ENCODE measurements at regions not wholly inside any gene's neighbourhood (a gene's known extent, or its start where the extent isn't known, plus 50 kb on each side); places are given as distances from the start of the nearest gene placed in this dataset.
A peak's percentile ranks its signal among the peaks of the same experiment; 100 is the strongest.

DNA sequence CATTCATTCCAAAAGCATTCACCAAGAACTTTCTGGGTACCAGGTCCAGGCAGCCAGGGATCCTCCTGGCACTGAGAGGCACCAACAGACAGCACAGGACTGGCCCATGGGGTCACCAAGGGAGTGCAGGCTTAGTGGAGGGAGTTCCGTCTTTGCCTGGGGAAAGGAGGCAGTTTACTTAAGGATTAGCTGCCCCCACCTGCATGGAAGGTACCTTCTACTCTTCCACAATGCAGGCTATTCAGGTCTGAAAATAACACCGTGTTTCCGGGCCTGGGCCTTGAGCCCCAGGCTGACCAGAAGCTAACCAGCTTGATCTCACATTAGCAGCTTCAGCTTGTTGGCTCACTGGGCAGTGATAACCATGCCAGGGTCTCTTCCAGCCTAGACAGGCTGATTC lies 199.4 kb downstream of the FOXA2 start:
- peaks cover 8% of the 10 kb centered on the region; the same call in 1 of the 2 replicates for H3K4me1 ChIP-seq (ENCODE audit: control insufficient read depth, low read length)
- no peak overlapping the region for H3K4me2 ChIP-seq (ENCODE audit: low read length)
- no peaks in the 10 kb centered on the region for H4K20me1 ChIP-seq (ENCODE audit: control insufficient read depth, insufficient read depth, low read depth, low read length)
- H3K4me3 ChIP-seq (ENCODE audit: low read length): no peak overlapping the region
- H3K9me2 ChIP-seq (replicated peaks; ENCODE audit: control insufficient read depth, low read length): no peaks in the 10 kb centered on the region
- no peaks in the 10 kb centered on the region for H3K36me3 ChIP-seq (ENCODE audit: control insufficient read depth, low read length)
- H3K27ac ChIP-seq (ENCODE audit: low read depth, low read length): no peak overlapping the region
- H3K9me3 ChIP-seq (ENCODE audit: control insufficient read depth, insufficient read depth, low read length): no peaks in the 10 kb centered on the region
- H3K27me3 ChIP-seq (ENCODE audit: control insufficient read depth, low read length): no peaks in the 10 kb centered on the region
- no peaks in the 10 kb centered on the region for H3K79me2 ChIP-seq (ENCODE audit: control insufficient read depth, low read length)
- no peaks in the 10 kb centered on the region for H3F3A ChIP-seq (ENCODE audit: control insufficient read depth, insufficient read depth)
- TF ChIP-seq EZH2phosphoT487 (IDR thresholded peaks at IDR 0.05; ENCODE audit: borderline replicate concordance, low read length): no peak
- TF ChIP-seq, protein P1, sequence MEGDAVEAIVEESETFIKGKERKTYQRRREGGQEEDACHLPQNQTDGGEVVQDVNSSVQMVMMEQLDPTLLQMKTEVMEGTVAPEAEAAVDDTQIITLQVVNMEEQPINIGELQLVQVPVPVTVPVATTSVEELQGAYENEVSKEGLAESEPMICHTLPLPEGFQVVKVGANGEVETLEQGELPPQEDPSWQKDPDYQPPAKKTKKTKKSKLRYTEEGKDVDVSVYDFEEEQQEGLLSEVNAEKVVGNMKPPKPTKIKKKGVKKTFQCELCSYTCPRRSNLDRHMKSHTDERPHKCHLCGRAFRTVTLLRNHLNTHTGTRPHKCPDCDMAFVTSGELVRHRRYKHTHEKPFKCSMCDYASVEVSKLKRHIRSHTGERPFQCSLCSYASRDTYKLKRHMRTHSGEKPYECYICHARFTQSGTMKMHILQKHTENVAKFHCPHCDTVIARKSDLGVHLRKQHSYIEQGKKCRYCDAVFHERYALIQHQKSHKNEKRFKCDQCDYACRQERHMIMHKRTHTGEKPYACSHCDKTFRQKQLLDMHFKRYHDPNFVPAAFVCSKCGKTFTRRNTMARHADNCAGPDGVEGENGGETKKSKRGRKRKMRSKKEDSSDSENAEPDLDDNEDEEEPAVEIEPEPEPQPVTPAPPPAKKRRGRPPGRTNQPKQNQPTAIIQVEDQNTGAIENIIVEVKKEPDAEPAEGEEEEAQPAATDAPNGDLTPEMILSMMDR (IDR thresholded peaks at IDR 0.05; ENCODE audit: low read depth, low read length, poor library complexity, severe bottlenecking): no peak

DNA sequence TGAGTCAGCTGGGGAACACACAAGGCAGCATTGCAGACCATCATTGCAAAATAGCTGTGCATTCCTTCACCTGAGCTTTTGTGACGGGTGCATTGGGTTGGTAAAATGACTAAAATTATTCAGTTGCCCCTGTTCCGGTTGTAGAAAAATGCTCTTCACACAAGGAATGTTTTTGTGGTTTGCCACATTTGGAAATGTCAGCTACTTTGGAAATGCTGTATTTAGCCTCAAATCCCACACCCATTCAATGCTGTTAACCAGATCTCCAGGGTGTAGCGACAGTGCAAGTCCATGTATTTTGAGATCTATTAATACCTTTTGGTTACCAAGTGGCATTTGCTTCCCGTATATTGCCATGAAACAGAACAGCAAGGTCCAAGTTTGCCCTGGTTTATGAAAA lies 201.2 kb downstream of the FOXA2 start:
- H3K4me2 ChIP-seq (ENCODE audit: low read length): no peak overlapping the region
- TF ChIP-seq EZH2phosphoT487 (IDR thresholded peaks at IDR 0.05; ENCODE audit: borderline replicate concordance, low read length): no peak
- TF ChIP-seq, protein P1 (IDR thresholded peaks at IDR 0.05; ENCODE audit: low read depth, low read length, poor library complexity, severe bottlenecking): no peak
- H3K4me1 ChIP-seq (ENCODE audit: control insufficient read depth, low read length): peaks cover 8% of the 10 kb centered on the region; the same call in 1 of the 2 replicates
- no peaks in the 10 kb centered on the region for H3F3A ChIP-seq (ENCODE audit: control insufficient read depth, insufficient read depth)
- H3K9me3 ChIP-seq (ENCODE audit: control insufficient read depth, insufficient read depth, low read length): no peaks in the 10 kb centered on the region
- H4K20me1 ChIP-seq (ENCODE audit: control insufficient read depth, insufficient read depth, low read depth, low read length): no peaks in the 10 kb centered on the region
- H3K36me3 ChIP-seq (ENCODE audit: control insufficient read depth, low read length): no peaks in the 10 kb centered on the region
- H3K9me2 ChIP-seq (replicated peaks; ENCODE audit: control insufficient read depth, low read length): no peaks in the 10 kb centered on the region
- H3K27ac ChIP-seq (ENCODE audit: low read depth, low read length): no peak overlapping the region
- H3K4me3 ChIP-seq (ENCODE audit: low read length): no peak overlapping the region
- no peaks in the 10 kb centered on the region for H3K79me2 ChIP-seq (ENCODE audit: control insufficient read depth, low read length)
- H3K27me3 ChIP-seq (ENCODE audit: control insufficient read depth, low read length): no peaks in the 10 kb centered on the region

DNA sequence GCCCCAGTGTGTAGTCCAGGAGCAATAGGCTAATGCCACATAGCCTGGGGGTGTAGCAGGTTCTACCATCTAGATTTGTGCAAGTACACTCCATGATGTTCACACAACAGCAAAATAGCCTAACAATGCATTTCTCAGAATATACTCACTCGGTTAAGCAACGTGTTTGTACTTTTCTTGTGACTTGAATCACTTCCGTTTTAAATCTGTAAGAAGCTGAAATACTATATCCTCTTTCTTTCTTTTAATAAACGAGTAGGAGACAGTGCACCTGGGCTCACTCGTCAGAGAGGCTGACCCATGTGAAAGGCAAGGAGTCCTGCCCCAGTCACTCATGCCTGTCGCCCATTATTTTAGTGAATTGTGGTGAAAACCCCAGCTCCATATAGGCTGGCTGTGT lies 201.6 kb downstream of the FOXA2 start:
- no peak overlapping the region for H3K4me3 ChIP-seq (ENCODE audit: low read length)
- H4K20me1 ChIP-seq (ENCODE audit: control insufficient read depth, insufficient read depth, low read depth, low read length): no peaks in the 10 kb centered on the region
- H3K79me2 ChIP-seq (ENCODE audit: control insufficient read depth, low read length): no peaks in the 10 kb centered on the region
- H3K4me1 ChIP-seq (ENCODE audit: control insufficient read depth, low read length): peaks cover 8% of the 10 kb centered on the region; the same call in 1 of the 2 replicates
- H3K36me3 ChIP-seq (ENCODE audit: control insufficient read depth, low read length): no peaks in the 10 kb centered on the region
- H3K9me2 ChIP-seq (replicated peaks; ENCODE audit: control insufficient read depth, low read length): no peaks in the 10 kb centered on the region
- no peak overlapping the region for H3K27ac ChIP-seq (ENCODE audit: low read depth, low read length)
- no peaks in the 10 kb centered on the region for H3K9me3 ChIP-seq (ENCODE audit: control insufficient read depth, insufficient read depth, low read length)
- peak overlapping the region; percentile 21; the same call in 1 of the 2 replicates for H3K4me2 ChIP-seq (ENCODE audit: low read length)
- H3F3A ChIP-seq (ENCODE audit: control insufficient read depth, insufficient read depth): no peaks in the 10 kb centered on the region
- no peaks in the 10 kb centered on the region for H3K27me3 ChIP-seq (ENCODE audit: control insufficient read depth, low read length)
- no peak for TF ChIP-seq EZH2phosphoT487 (IDR thresholded peaks at IDR 0.05; ENCODE audit: borderline replicate concordance, low read length)
- TF ChIP-seq, protein P1 (IDR thresholded peaks at IDR 0.05; ENCODE audit: low read depth, low read length, poor library complexity, severe bottlenecking): no peak

All from DOHH2 (cell line).